Mammary epithelial cell (primary cell): ENCODE measurements at regions not wholly inside any gene's neighbourhood (a gene's known extent, or its start where the extent isn't known, plus 50 kb on each side); places are given as distances from the start of the nearest gene placed in this dataset.

Source experiments
- CTCF ChIP-seq, 2 donors: IDR thresholded peaks in 1 of 2; conservative IDR thresholded peaks in 1 of 2; 2 replicates each; pipeline ENCODE4 v1.5.1; 2011 to 2012; ENCODE audit warnings: inconsistent platforms in 2 of 2, low read length in 2 of 2, mild to moderate bottlenecking in 2 of 2, control low read depth in 1 of 2, low read depth in 1 of 2; ENCODE audit not compliant: insufficient read depth in 1 of 2; ENCODE audit errors: extremely low read depth in 1 of 2
- EZH2 ChIP-seq: IDR thresholded peaks from 2 replicates; pipeline ENCODE4 v1.6.1; 2012; ENCODE audit warnings: low read length, inconsistent platforms, borderline replicate concordance

- TF ChIP-seq CTCF (conservative IDR thresholded peaks at IDR 0.05 in 1 of 2, IDR thresholded peaks at IDR 0.05 in 1 of 2; ENCODE audit: extremely low read depth in 1 of 2, insufficient read depth in 1 of 2, low read depth in 1 of 2, low read length in 2 of 2) (no peak), EZH2 (no peak)
These were observed 2255.6 kb upstream of the PCDH20 start for GRCh38 chr13:63671296-63671695.
